NB4 (cell line): ENCODE measurements at regions not wholly inside any gene's neighbourhood (a gene's known extent, or its start where the extent isn't known, plus 50 kb on each side); places are given as distances from the start of the nearest gene placed in this dataset.

ENCODE experiments used
- CTCF ChIP-seq: IDR thresholded peaks from one replicate; pipeline ENCODE4 v1.5.1; 2012; ENCODE audit warnings: low read depth, low read length
- MYC ChIP-seq: IDR thresholded peaks from 2 replicates; pipeline ENCODE4 v1.6.1; 2011; ENCODE audit warnings: low read depth, low read length
- POLR2A ChIP-seq: IDR thresholded peaks from 2 replicates; pipeline ENCODE4 v1.6.1; 2011; ENCODE audit warnings: mild to moderate bottlenecking; ENCODE audit not compliant: insufficient read length; ENCODE audit errors: extremely low read depth
- TF ChIP-seq, protein P1 (sequence below): IDR thresholded peaks from 2 replicates; pipeline ENCODE4 v1.6.1; 2011; ENCODE audit warnings: low read depth, low read length

DNA sequence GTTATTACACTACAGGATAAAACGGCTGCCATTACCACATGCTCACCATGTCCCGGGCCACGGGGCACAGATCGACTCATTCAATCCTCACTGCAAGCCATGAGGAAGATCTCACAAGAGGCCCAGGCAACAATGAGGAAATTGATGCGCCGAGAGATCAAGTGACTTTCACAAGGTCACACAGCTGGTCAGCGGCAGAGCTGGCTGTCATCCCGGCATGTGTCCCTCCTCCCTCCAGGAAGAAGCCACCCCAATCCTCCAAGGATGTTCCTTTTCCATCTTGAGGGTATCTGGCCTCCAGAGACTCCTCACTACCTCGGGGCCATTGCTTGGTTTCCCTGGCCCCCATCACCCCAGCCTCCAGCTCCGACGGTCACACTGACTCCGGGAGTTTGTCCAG is 65.3 kb upstream of the GLI2 start:
- TF ChIP-seq CTCF (no peak), POLR2A (no peak), MYC (no peak)
- TF ChIP-seq, protein P1, sequence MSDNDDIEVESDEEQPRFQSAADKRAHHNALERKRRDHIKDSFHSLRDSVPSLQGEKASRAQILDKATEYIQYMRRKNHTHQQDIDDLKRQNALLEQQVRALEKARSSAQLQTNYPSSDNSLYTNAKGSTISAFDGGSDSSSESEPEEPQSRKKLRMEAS: no peak
